ENCODE measurements at regions not wholly inside any gene's neighbourhood (a gene's known extent, or its start where the extent isn't known, plus 50 kb on each side); places are given as distances from the start of the nearest gene placed in this dataset.

DNA sequence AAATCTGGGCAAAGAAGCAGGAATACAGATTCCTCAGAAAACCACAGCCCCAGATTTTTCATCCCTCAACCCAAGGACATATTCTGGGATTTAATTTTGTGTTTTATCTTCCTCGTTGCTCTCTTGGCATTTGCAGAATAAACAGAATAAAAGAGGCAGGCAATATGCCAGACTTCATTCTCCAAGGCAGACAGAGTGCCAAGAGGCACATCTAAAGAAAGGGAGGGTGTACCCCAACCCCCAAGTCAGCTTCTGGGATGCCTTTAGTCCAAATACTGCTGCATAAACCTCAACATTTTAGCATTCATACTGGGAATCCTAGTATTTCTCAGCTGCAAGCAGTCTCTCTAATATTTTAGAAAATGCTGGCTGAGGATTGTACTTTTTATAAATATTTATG lies 629.2 kb downstream of the KLHL13 start:
- TF ChIP-seq, protein P1, sequence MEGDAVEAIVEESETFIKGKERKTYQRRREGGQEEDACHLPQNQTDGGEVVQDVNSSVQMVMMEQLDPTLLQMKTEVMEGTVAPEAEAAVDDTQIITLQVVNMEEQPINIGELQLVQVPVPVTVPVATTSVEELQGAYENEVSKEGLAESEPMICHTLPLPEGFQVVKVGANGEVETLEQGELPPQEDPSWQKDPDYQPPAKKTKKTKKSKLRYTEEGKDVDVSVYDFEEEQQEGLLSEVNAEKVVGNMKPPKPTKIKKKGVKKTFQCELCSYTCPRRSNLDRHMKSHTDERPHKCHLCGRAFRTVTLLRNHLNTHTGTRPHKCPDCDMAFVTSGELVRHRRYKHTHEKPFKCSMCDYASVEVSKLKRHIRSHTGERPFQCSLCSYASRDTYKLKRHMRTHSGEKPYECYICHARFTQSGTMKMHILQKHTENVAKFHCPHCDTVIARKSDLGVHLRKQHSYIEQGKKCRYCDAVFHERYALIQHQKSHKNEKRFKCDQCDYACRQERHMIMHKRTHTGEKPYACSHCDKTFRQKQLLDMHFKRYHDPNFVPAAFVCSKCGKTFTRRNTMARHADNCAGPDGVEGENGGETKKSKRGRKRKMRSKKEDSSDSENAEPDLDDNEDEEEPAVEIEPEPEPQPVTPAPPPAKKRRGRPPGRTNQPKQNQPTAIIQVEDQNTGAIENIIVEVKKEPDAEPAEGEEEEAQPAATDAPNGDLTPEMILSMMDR (conservative IDR thresholded peaks at IDR 0.05) = no peak

DNA sequence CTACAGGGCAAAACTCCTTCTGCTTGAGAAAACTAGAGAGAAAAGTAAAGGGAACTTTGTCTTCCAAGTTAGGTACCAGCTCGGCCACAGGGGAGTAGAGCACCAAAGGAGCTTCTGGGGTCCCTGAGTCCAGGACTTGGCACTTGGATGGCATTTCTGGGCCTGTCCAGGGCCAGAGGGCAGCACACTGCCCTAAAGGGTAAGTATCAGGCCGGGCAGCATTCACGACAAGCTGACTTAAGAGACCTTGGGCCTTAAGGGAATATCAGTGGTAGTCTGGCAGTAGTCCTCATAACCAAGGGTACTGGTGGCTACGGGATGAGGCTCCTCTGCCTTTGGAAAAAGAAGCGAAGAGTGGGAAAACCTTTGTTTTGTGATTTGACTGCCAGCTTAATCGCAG lies 632.7 kb downstream of the KLHL13 start:
- TF ChIP-seq, protein P1 (conservative IDR thresholded peaks at IDR 0.05) = no peak
- H3K27ac ChIP-seq = no peak overlapping the region

More for the DNA sequence above, 629.2 kb downstream of the KLHL13 start:
- H3K27ac ChIP-seq = no peak overlapping the region

DNA sequence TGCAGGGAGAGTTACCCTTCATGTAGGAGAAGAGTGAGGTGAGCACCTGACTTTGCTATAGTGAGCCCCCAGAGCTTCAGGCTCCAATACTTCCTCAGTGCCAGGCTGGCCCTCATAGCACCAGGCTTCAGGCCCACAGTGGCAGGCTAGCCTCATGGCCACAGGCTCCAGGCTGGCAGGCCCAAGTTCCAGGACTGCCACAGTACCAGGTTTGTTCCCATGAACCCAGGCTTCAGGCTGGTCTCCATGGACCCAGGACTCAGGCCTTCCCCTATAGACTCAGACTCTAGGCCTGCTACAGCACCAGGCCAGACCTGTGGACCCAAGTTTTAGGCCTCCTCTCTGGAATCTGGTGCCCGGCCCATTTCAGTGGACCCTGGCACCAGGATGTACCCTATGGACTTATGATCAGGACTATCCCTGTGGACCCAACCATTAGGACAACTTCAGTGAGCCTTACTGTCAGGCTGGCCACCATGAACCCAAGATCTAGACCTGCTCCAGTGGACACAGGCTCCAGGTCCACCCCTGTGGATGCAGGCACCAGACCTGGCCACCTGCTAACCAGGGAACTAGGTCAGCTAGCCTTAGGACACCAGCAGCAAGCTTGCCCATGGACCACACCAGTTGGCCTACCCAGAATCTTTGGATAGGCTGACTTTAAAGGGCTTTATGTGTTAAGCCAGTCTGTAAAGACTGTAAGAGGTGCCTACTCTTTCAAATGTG lies 658.2 kb downstream of the KLHL13 start:
- TF ChIP-seq, protein P1 (conservative IDR thresholded peaks at IDR 0.05) = no peak

DNA sequence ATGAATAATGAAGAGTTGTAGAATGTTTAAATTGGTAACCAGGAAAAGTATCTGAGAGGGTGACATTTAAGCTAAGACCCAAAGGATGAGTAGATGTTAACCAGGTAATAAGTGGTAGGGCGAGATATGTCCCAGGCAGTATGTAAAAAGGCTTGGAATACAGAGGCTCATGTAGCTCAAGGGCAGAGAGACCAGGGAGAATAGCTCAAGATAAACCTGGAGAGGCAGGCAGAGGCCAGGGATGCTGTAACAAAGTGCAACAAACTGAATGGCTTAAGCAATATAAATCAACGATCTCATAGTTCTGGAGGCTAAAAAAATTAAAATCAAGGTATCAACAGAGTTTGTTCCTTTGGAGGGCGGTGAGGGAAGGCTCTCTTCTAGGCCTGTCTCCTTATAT lies 660.8 kb downstream of the KLHL13 start:
- TF ChIP-seq, protein P1 (conservative IDR thresholded peaks at IDR 0.05) = no peak
- H3K27ac ChIP-seq = no peak overlapping the region

More for the DNA sequence above, 658.2 kb downstream of the KLHL13 start:
- no peak overlapping the region for H3K27ac ChIP-seq

DNA sequence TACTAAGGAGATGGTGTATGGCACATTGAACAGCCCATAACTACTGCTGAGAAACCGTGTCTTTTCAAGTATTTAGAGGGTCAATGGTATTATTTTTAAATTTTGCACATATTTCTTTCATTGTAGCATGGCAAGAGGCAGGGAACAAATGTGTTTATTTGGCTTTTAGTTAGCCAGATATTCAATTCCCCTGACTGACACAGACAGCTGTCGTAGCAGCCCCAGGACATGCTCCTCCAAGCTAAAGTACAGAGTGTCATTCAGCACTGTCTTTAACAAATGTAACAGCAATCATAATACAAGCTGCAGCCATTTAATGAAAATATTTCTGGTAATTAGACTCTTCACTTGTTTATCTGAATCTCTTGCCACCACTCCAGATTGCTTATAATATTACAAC lies 687.1 kb downstream of the KLHL13 start:
- no peak overlapping the region for H3K27ac ChIP-seq
- TF ChIP-seq, protein P1 (conservative IDR thresholded peaks at IDR 0.05) = no peak

DNA sequence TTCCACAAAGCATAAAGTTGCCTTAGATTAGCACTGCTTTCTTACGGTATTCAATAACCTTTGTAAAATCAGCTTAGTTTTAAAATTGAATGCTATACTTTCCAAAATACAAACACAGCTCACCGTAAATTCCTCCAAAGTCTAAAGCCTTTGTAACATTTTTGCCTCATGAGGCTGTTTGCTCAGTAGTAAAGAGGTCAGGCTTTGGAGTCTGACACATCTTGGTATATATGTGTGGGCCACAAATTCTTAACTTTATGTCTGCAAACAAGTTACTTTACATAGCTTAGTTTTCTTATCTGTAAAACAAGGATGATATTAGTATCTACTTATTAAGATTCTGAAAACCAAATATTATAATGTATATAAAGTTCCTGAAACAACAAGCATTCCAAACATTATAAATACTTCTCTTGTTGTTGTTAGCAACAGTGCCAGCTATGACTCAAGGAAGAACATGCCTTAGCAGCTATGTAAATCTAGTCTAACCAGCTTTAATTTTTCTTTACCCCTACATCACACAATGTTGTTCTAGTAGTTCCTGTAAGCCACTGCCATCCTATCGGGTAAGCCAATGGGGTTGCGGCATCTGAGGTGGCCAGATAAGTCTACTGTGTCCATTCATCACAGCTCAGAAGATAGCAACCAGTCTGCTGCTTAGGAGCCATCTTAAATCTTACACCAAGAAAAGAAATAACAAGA lies 709.0 kb downstream of the KLHL13 start:
- no peak overlapping the region for H3K27ac ChIP-seq
- TF ChIP-seq, protein P1 (conservative IDR thresholded peaks at IDR 0.05) = no peak

DNA sequence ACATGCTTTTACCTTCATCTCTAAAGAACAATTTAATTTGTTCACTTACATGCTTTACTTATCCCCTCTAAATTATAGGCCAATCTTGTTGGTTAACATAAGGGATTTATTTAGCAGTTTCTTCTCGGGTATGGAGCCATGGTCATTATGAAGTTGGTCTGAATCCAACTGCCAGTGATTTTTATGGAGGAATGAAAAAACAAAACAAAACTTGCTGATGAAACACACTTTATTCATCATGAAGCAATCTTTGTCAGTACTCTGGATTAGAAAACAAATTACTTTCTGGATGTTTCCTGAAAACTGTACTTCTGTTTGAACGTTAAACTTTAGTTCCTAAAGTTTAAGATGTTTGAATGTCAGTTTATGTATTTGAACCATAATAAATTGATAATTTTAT lies 715.8 kb downstream of the KLHL13 start:
- TF ChIP-seq, protein P1 (conservative IDR thresholded peaks at IDR 0.05) = no peak
- H3K27ac ChIP-seq = no peak overlapping the region
